ENCODE measurements at regions not wholly inside any gene's neighbourhood (a gene's known extent, or its start where the extent isn't known, plus 50 kb on each side); places are given as distances from the start of the nearest gene placed in this dataset.

DNA sequence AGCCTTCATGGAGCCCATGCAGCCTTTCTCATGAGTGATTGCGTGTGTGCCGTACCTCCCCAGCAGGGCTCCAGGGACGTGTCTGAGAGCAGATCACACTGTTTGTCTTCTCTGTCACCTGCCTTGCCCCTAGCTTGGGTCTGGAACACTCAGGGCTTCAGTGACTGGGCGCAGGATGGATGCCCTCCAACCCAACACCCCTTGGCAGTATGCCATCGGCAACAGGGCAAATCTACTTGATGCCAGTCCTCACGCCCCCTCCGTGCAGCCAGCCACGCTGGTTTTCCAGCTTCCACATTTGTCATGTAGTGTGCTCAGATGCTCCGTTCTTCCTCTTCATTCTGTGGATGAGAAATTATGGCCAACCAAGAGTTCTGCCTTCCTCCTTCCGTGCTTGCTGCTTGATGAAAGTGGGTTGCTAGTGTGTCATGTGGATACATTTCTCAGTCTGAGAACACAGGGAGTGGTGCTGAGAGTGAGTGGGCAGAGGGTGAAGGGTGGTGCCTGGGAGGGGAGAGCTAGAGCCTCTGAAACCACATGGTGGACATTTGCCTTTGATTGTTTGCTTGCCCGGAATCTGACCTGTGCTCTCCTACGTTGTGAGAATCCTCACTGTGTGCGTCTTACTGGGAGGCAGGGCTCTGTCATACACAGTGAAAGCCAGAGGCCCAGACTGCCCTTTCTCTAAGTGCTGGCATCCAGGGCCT, 97.2 kb downstream of the FAM43A start:
- CTCF ChIA-PET, result no interaction called here
- TF ChIP-seq FOXK2 (IDR thresholded peaks at IDR 0.05), result no peak
- TF ChIP-seq HDGF (IDR thresholded peaks at IDR 0.05; ENCODE audit: borderline replicate concordance), result no peak
- no peak for TF ChIP-seq ZNF384 (IDR thresholded peaks at IDR 0.05)
- no peak for TF ChIP-seq ARNT (IDR thresholded peaks at IDR 0.05)
- TF ChIP-seq NFRKB (IDR thresholded peaks at IDR 0.05), result no peak
- no peak for TF ChIP-seq FOXA1 (IDR thresholded peaks at IDR 0.05)
- no peak for TF ChIP-seq CTBP1 (IDR thresholded peaks at IDR 0.05; ENCODE audit: borderline replicate concordance)
- no peak for TF ChIP-seq BHLHE40 (IDR thresholded peaks at IDR 0.05; ENCODE audit: borderline replicate concordance)
- no peak for TF ChIP-seq LEF1 (IDR thresholded peaks at IDR 0.05; ENCODE audit: borderline replicate concordance)
- TF ChIP-seq L3MBTL2 (conservative IDR thresholded peaks at IDR 0.05), result no peak
- TF ChIP-seq TARDBP (IDR thresholded peaks at IDR 0.05), result no peak
- TF ChIP-seq FOXM1 (IDR thresholded peaks at IDR 0.05; ENCODE audit: borderline replicate concordance), result no peak
- TF ChIP-seq, protein P1, sequence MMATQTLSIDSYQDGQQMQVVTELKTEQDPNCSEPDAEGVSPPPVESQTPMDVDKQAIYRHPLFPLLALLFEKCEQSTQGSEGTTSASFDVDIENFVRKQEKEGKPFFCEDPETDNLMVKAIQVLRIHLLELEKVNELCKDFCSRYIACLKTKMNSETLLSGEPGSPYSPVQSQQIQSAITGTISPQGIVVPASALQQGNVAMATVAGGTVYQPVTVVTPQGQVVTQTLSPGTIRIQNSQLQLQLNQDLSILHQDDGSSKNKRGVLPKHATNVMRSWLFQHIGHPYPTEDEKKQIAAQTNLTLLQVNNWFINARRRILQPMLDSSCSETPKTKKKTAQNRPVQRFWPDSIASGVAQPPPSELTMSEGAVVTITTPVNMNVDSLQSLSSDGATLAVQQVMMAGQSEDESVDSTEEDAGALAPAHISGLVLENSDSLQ (IDR thresholded peaks at IDR 0.05), result no peak
- no peak for TF ChIP-seq SP1 (IDR thresholded peaks at IDR 0.05)
- TF ChIP-seq ELF4 (IDR thresholded peaks at IDR 0.05), result no peak
- no peak for TF ChIP-seq SUZ12 (IDR thresholded peaks at IDR 0.05)
- POLR2A ChIA-PET, result interaction anchor here (1.5 kb wide), 1 partner anchor 14 kb away, joined by 4 read pairs; no protein-coding TSS in a partner anchor
- DNase-seq (ENCODE audit: extremely low spot score), result no peak

GRCh38 chr3:194784361-194784760, 98.7 kb downstream of the FAM43A start:
- POLR2A ChIA-PET, result interaction anchor here (1.5 kb wide), 1 partner anchor 15 kb away, joined by 4 read pairs; no protein-coding TSS in a partner anchor
- no peak for DNase-seq (ENCODE audit: extremely low spot score)
- CTCF ChIA-PET, result no interaction called here

GRCh38 chr3:194785315-194785714, 99.6 kb downstream of the FAM43A start:
- TF ChIP-seq NFRKB (IDR thresholded peaks at IDR 0.05) (no peak), ARNT (IDR thresholded peaks at IDR 0.05) (no peak), FOXK2 (IDR thresholded peaks at IDR 0.05) (no peak)
- POLR2A ChIA-PET, result no interaction called here
- no peak for DNase-seq (ENCODE audit: extremely low spot score)
- CTCF ChIA-PET, result no interaction called here

More at GRCh38 chr3:194784361-194784760, 98.7 kb downstream of the FAM43A start:
- TF ChIP-seq TARDBP (IDR thresholded peaks at IDR 0.05) (no peak), ARNT (IDR thresholded peaks at IDR 0.05) (no peak), NFRKB (IDR thresholded peaks at IDR 0.05) (no peak), FOXK2 (IDR thresholded peaks at IDR 0.05) (no peak), LEF1 (IDR thresholded peaks at IDR 0.05; ENCODE audit: borderline replicate concordance) (no peak), CTBP1 (IDR thresholded peaks at IDR 0.05; ENCODE audit: borderline replicate concordance) (no peak), ZNF384 (IDR thresholded peaks at IDR 0.05) (no peak), BHLHE40 (IDR thresholded peaks at IDR 0.05; ENCODE audit: borderline replicate concordance) (no peak), L3MBTL2 (conservative IDR thresholded peaks at IDR 0.05) (no peak), SUZ12 (IDR thresholded peaks at IDR 0.05) (no peak), FOXM1 (IDR thresholded peaks at IDR 0.05; ENCODE audit: borderline replicate concordance) (no peak)
- TF ChIP-seq, protein P1 (IDR thresholded peaks at IDR 0.05), result no peak

GRCh38 chr3:194787072-194787471, 101.4 kb downstream of the FAM43A start:
- ChIA-PET POLR2A (no interaction called here), CTCF (no interaction called here)
- TF ChIP-seq FOXA1 (IDR thresholded peaks at IDR 0.05) (no peak), LEF1 (IDR thresholded peaks at IDR 0.05; ENCODE audit: borderline replicate concordance) (no peak), TARDBP (IDR thresholded peaks at IDR 0.05) (no peak), NFRKB (IDR thresholded peaks at IDR 0.05) (no peak), L3MBTL2 (conservative IDR thresholded peaks at IDR 0.05) (no peak), FOXM1 (IDR thresholded peaks at IDR 0.05; ENCODE audit: borderline replicate concordance) (no peak), ELF4 (IDR thresholded peaks at IDR 0.05) (no peak), SP1 (IDR thresholded peaks at IDR 0.05) (no peak), ZNF384 (IDR thresholded peaks at IDR 0.05) (no peak), CTBP1 (IDR thresholded peaks at IDR 0.05; ENCODE audit: borderline replicate concordance) (no peak), SUZ12 (IDR thresholded peaks at IDR 0.05) (no peak), ARNT (IDR thresholded peaks at IDR 0.05) (no peak), BHLHE40 (IDR thresholded peaks at IDR 0.05; ENCODE audit: borderline replicate concordance) (no peak), HDGF (IDR thresholded peaks at IDR 0.05; ENCODE audit: borderline replicate concordance) (no peak), FOXK2 (IDR thresholded peaks at IDR 0.05) (no peak)
- TF ChIP-seq, protein P1 (IDR thresholded peaks at IDR 0.05), result no peak

GRCh38 chr3:194787650-194788049, 102.0 kb downstream of the FAM43A start:
- TF ChIP-seq BHLHE40 (IDR thresholded peaks at IDR 0.05; ENCODE audit: borderline replicate concordance) (no peak), FOXA1 (IDR thresholded peaks at IDR 0.05) (no peak), ELF4 (IDR thresholded peaks at IDR 0.05) (no peak), FOXM1 (IDR thresholded peaks at IDR 0.05; ENCODE audit: borderline replicate concordance) (no peak), FOXK2 (IDR thresholded peaks at IDR 0.05) (no peak), ZNF384 (IDR thresholded peaks at IDR 0.05) (no peak), HDGF (IDR thresholded peaks at IDR 0.05; ENCODE audit: borderline replicate concordance) (no peak), SUZ12 (IDR thresholded peaks at IDR 0.05) (no peak)
- TF ChIP-seq, protein P1 (IDR thresholded peaks at IDR 0.05), result no peak
- ChIA-PET POLR2A (no interaction called here), CTCF (no interaction called here)
- no peak for DNase-seq (ENCODE audit: extremely low spot score)

More at GRCh38 chr3:194787072-194787471, 101.4 kb downstream of the FAM43A start:
- no peak for DNase-seq (ENCODE audit: extremely low spot score)
